Panc1 (cell line): ENCODE measurements at regions not wholly inside any gene's neighbourhood (a gene's known extent, or its start where the extent isn't known, plus 50 kb on each side); places are given as distances from the start of the nearest gene placed in this dataset.

Experiments used
- POLR2AphosphoS5 ChIP-seq: IDR thresholded peaks from 2 replicates; pipeline ENCODE4 v1.6.1; 2012; ENCODE audit warnings: mild to moderate bottlenecking, low read depth, low read length, moderate library complexity
- SIN3A ChIP-seq: IDR thresholded peaks from 2 replicates; pipeline ENCODE4 v1.6.1; 2012; ENCODE audit warnings: low read depth, mild to moderate bottlenecking, low read length, moderate library complexity, borderline replicate concordance; ENCODE audit not compliant: insufficient read depth
- TCF7L2 ChIP-seq: IDR thresholded peaks from 2 replicates; pipeline ENCODE4 v1.6.1; 2011; ENCODE audit warnings: mild to moderate bottlenecking, low read depth, low read length, inconsistent platforms
- TF ChIP-seq, protein P1 (sequence below): fragments of 450-650 bp; IDR thresholded peaks from 2 replicates; pipeline ENCODE4 v1.5.1; 2017; ENCODE audit warnings: mild to moderate bottlenecking
- TF ChIP-seq, protein P2 (sequence below), 2 experiments: IDR thresholded peaks; 2 replicates each; pipeline ENCODE4 v1.6.1; 2011 to 2012; ENCODE audit warnings: low read depth in 2 of 2, control low read depth in 1 of 2, low read length in 1 of 2, mild to moderate bottlenecking in 1 of 2, moderate library complexity in 1 of 2; ENCODE audit not compliant: insufficient read depth in 1 of 2

DNA sequence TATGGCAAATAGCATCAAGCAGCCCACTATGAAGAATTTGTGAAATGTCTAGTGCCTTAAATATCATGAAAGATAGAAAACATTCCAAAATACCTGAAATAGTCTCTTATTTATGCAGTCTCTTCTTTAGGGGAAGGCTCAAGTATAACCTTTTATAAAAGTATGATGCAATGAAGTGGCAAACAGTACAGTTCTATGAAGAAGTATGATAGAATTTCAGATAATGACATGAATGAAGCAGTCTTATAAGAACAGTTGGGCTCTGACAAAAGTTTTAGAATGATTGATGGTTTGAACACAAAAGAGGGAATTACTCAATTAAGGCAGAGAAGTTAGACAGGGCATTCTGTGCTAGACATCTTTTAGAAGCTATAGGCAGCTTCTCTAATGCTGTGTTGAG is 1791.8 kb upstream of the PIK3C3 start:
- TF ChIP-seq, protein P1, sequence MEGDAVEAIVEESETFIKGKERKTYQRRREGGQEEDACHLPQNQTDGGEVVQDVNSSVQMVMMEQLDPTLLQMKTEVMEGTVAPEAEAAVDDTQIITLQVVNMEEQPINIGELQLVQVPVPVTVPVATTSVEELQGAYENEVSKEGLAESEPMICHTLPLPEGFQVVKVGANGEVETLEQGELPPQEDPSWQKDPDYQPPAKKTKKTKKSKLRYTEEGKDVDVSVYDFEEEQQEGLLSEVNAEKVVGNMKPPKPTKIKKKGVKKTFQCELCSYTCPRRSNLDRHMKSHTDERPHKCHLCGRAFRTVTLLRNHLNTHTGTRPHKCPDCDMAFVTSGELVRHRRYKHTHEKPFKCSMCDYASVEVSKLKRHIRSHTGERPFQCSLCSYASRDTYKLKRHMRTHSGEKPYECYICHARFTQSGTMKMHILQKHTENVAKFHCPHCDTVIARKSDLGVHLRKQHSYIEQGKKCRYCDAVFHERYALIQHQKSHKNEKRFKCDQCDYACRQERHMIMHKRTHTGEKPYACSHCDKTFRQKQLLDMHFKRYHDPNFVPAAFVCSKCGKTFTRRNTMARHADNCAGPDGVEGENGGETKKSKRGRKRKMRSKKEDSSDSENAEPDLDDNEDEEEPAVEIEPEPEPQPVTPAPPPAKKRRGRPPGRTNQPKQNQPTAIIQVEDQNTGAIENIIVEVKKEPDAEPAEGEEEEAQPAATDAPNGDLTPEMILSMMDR, result no peak
- TF ChIP-seq, protein P2, sequence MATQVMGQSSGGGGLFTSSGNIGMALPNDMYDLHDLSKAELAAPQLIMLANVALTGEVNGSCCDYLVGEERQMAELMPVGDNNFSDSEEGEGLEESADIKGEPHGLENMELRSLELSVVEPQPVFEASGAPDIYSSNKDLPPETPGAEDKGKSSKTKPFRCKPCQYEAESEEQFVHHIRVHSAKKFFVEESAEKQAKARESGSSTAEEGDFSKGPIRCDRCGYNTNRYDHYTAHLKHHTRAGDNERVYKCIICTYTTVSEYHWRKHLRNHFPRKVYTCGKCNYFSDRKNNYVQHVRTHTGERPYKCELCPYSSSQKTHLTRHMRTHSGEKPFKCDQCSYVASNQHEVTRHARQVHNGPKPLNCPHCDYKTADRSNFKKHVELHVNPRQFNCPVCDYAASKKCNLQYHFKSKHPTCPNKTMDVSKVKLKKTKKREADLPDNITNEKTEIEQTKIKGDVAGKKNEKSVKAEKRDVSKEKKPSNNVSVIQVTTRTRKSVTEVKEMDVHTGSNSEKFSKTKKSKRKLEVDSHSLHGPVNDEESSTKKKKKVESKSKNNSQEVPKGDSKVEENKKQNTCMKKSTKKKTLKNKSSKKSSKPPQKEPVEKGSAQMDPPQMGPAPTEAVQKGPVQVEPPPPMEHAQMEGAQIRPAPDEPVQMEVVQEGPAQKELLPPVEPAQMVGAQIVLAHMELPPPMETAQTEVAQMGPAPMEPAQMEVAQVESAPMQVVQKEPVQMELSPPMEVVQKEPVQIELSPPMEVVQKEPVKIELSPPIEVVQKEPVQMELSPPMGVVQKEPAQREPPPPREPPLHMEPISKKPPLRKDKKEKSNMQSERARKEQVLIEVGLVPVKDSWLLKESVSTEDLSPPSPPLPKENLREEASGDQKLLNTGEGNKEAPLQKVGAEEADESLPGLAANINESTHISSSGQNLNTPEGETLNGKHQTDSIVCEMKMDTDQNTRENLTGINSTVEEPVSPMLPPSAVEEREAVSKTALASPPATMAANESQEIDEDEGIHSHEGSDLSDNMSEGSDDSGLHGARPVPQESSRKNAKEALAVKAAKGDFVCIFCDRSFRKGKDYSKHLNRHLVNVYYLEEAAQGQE (IDR thresholded peaks at IDR 0.05; ENCODE audit: insufficient read depth in 1 of 2, low read depth in 2 of 2, low read length in 1 of 2), result no peak
- TF ChIP-seq SIN3A (no peak), POLR2AphosphoS5 (no peak), TCF7L2 (no peak)
